Calu3 (cell line): ENCODE measurements at regions not wholly inside any gene's neighbourhood (a gene's known extent, or its start where the extent isn't known, plus 50 kb on each side); places are given as distances from the start of the nearest gene placed in this dataset.

Experiments
- BruUV-seq: library from RNA; stranded (reverse); fragments of 400-500 nt; replicated peaks from 2 replicates; lab custom pipeline; 2021; lab: Mats Ljungman, UMichigan
- CTCF ChIA-PET: fragments of 300-600 bp; sonication (Branson Sonifier 250); formaldehyde crosslinking; loops from one replicate; lab custom pipeline; 2022; ENCODE audit warnings: antibody characterized with exemption; lab: Charles Lee
- DNase-seq: peaks from one replicate; pipeline ENCODE4 v3.0.0; 2022
- H3K27ac Mint-ChIP-seq: one replicate; pipeline ENCODE4 v1.8.0; 2022; ENCODE audit warnings: mixed read lengths; ENCODE audit not compliant: unreplicated experiment
- H3K27me3 Mint-ChIP-seq: one replicate; pipeline ENCODE4 v1.8.0; 2022; ENCODE audit warnings: mixed read lengths; ENCODE audit not compliant: unreplicated experiment
- H3K36me3 Mint-ChIP-seq: one replicate; pipeline ENCODE4 v1.8.0; 2022; ENCODE audit warnings: mild to moderate bottlenecking, moderate library complexity, mixed read lengths; ENCODE audit not compliant: insufficient read depth, unreplicated experiment
- H3K4me1 Mint-ChIP-seq: one replicate; pipeline ENCODE4 v1.8.0; 2022; ENCODE audit warnings: mild to moderate bottlenecking, low read depth, mixed read lengths; ENCODE audit not compliant: unreplicated experiment
- H3K4me3 Mint-ChIP-seq: one replicate; pipeline ENCODE4 v1.8.0; 2022; ENCODE audit warnings: mild to moderate bottlenecking, low read depth, moderate library complexity, mixed read lengths; ENCODE audit not compliant: unreplicated experiment
- H3K9me3 Mint-ChIP-seq: one replicate; pipeline ENCODE4 v1.8.0; 2022; ENCODE audit warnings: low read depth, mixed read lengths; ENCODE audit not compliant: unreplicated experiment
- intact Hi-C: fragments of 100-400 bp; cut with micrococcal nuclease; formaldehyde crosslinking; loops from one replicate; pipeline ENCODE4 v1.10.0; 2022; ENCODE audit not compliant: unreplicated experiment
- TF ChIP-seq, protein P1 (sequence below): fragments of 200-600 bp; IDR thresholded peaks from one replicate; pipeline ENCODE4 v1.8.0; 2022; ENCODE audit warnings: antibody characterized with exemption; ENCODE audit not compliant: unreplicated experiment

DNA sequence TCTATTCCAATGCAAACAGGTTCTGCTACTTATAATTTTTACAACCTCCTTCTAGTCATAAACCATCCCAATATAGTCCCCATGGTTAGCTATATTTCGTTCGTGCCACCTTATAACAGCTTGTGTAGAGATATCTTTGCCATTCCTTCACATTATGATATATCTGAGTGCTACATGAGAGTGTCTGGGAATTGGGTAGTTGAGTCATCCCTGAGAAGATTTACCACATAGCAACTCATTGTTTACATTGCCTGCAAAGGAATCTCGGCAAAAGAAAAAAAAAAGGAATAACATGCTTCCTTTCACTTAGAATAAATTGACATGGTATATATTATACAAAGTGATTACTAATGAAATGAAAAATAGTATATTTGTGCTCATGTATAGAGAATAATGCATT, 86.0 kb upstream of the VGLL3 start:
- Mint-ChIP-seq H3K36me3 (no peaks in the 10 kb centered on the region), H3K4me1 (peaks cover 12% of the 10 kb centered on the region), H3K27me3 (no peaks in the 10 kb centered on the region), H3K9me3 (no peaks in the 10 kb centered on the region), H3K27ac (no peak overlapping the region), H3K4me3 (no peak overlapping the region)
- DNase-seq, result no peak
- no TSS peak for BruUV-seq
- CTCF ChIA-PET, result no interaction called here
- intact Hi-C loops, result loop anchor here (5.0 kb wide), 1 partner anchor 50 kb away; no protein-coding TSS in a partner anchor
- TF ChIP-seq, protein P1, sequence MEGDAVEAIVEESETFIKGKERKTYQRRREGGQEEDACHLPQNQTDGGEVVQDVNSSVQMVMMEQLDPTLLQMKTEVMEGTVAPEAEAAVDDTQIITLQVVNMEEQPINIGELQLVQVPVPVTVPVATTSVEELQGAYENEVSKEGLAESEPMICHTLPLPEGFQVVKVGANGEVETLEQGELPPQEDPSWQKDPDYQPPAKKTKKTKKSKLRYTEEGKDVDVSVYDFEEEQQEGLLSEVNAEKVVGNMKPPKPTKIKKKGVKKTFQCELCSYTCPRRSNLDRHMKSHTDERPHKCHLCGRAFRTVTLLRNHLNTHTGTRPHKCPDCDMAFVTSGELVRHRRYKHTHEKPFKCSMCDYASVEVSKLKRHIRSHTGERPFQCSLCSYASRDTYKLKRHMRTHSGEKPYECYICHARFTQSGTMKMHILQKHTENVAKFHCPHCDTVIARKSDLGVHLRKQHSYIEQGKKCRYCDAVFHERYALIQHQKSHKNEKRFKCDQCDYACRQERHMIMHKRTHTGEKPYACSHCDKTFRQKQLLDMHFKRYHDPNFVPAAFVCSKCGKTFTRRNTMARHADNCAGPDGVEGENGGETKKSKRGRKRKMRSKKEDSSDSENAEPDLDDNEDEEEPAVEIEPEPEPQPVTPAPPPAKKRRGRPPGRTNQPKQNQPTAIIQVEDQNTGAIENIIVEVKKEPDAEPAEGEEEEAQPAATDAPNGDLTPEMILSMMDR, result no peak

DNA sequence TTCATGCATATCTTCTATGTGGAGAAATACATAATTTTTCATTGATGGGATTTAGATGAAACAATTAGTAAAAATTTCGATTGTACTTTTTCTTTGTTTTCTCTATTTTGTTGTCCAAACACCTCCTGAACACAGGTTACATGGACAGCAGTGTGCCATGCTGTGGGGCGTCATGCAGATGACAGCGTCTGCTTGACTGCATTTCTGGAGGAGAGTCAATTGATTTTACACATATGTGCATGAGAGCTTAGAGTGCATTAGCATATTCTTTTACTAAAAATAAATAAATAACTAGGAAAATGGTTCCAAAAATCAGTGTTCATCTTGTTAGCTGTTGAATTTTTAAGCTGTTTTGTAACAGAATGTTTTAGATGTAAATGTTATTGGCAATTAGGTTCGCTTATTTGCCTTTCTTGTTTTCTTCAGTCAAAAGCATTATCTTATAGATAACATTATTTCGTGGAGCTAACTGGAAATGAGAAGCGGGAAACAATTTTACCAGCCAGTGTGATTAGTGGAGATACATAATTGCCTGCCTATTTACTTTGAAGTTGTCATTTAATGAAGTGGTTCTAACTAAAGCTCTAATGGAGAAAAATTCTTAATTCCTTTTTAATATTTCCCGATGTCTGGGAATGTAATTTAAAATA, 82.7 kb upstream of the VGLL3 start:
- no peak overlapping the region for H3K4me3 Mint-ChIP-seq
- intact Hi-C loops, result no loop called here
- no TSS peak for BruUV-seq
- no peaks in the 10 kb centered on the region for H3K27me3 Mint-ChIP-seq
- H3K9me3 Mint-ChIP-seq, result no peaks in the 10 kb centered on the region
- no peak overlapping the region for H3K27ac Mint-ChIP-seq
- H3K4me1 Mint-ChIP-seq, result peaks cover 12% of the 10 kb centered on the region
- DNase-seq, result no peak
- TF ChIP-seq, protein P1, result no peak
- H3K36me3 Mint-ChIP-seq, result no peaks in the 10 kb centered on the region
- CTCF ChIA-PET, result no interaction called here

DNA sequence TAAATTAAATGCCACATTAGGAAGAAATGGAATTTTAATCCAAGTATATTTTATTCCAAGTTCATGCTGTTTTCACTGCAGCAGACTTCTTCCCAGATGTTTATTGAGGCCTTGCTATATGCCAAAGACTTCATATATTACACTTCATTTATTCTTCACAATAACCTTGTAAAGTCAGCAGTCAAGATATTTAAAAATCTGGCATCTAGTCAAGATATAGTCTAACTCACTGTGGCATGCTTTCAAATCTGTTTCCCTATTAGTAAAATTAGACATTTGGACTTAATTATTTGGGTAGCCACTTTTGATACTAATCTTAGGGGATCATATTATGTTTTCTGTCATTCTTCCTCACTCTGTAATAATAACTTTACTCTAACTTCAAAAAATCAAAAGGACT, 81.5 kb upstream of the VGLL3 start:
- Mint-ChIP-seq H3K27ac (no peak overlapping the region), H3K27me3 (no peaks in the 10 kb centered on the region), H3K36me3 (no peaks in the 10 kb centered on the region), H3K4me3 (no peak overlapping the region), H3K9me3 (no peaks in the 10 kb centered on the region), H3K4me1 (peaks cover 7% of the 10 kb centered on the region)
- BruUV-seq, result no TSS peak
- CTCF ChIA-PET, result no interaction called here
- DNase-seq, result no peak
- TF ChIP-seq, protein P1, result no peak
- intact Hi-C loops, result no loop called here

DNA sequence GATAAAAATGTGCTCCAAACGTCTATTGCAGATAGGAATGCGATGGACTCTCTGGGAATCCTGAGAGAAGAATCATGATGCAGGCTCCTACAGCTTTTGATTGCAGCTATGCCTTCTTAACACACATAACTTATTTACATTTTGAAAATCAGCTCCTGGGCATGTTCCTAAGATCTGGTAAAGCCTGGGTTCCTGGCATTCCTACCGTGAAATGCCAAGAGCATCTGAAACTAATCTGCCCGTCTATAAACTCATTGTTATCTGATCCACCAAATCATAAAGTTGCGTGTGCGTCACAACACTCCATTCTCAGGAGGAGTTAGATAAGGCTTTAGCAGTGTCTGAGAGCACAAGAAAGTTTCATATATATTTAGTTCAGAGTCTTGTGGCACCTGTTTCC, 79.0 kb upstream of the VGLL3 start:
- Mint-ChIP-seq H3K9me3 (no peaks in the 10 kb centered on the region), H3K27me3 (no peaks in the 10 kb centered on the region), H3K27ac (no peak overlapping the region), H3K4me3 (no peak overlapping the region), H3K36me3 (no peaks in the 10 kb centered on the region), H3K4me1 (no peaks in the 10 kb centered on the region)
- CTCF ChIA-PET, result no interaction called here
- intact Hi-C loops, result no loop called here
- TF ChIP-seq, protein P1, result no peak
- no peak for DNase-seq
- no TSS peak for BruUV-seq
